ENCODE measurements at regions not wholly inside any gene's neighbourhood (a gene's known extent, or its start where the extent isn't known, plus 50 kb on each side); places are given as distances from the start of the nearest gene placed in this dataset.

- TF ChIP-seq TEAD4 (IDR thresholded peaks at IDR 0.05), result no peak
- no peak for TF ChIP-seq MAX (IDR thresholded peaks at IDR 0.05)
These were observed 59.8 kb upstream of the THBS2 start for GRCh38 chr6:169313347-169314010.

DNA sequence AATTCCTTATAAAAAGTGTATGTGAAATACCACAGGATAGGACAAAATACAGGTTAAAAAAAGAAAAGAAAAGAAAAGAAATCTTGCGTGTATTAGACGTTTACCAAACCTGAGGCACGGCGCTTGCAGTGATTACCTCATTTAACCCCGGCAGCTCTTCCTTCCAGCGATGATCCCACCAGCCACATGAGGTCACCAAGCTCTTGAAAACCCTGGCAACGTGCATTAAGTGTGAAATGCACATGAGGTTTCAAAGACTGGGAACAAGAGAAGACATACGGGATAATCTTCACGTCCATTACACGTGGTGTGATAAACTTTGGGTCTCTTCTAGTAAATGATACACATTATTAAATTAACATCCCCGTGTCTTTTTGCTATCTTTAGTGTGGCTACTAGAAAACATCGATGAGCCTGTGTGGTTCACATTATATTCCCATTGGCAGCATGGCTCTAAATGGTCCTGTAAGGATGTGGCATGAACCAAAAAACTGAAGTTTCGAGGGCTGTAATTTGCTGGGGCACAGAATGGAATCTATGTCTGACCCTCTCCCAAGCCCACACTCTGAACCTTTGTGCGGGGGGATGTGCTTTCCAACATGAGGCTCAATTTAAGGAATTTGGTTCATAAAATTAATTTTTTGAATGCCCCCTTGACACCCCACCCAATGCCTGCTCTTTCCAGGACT is 59.2 kb upstream of the THBS2 start:
- TF ChIP-seq RAD21 (IDR thresholded peaks at IDR 0.05; ENCODE audit: low read depth) (no peak), EGR1 (IDR thresholded peaks at IDR 0.05) (no peak), NFIC (IDR thresholded peaks at IDR 0.05) (no peak), FOXM1 (IDR thresholded peaks at IDR 0.05; ENCODE audit: borderline replicate concordance, low read depth) (no peak)
- TF ChIP-seq, protein P1, sequence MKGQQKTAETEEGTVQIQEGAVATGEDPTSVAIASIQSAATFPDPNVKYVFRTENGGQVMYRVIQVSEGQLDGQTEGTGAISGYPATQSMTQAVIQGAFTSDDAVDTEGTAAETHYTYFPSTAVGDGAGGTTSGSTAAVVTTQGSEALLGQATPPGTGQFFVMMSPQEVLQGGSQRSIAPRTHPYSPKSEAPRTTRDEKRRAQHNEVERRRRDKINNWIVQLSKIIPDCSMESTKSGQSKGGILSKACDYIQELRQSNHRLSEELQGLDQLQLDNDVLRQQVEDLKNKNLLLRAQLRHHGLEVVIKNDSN (IDR thresholded peaks at IDR 0.05), result no peak

GRCh38 chr6:169310983-169311382 is 57.3 kb upstream of the THBS2 start:
- TF ChIP-seq TEAD4 (IDR thresholded peaks at IDR 0.05) (no peak), TAF1 (IDR thresholded peaks at IDR 0.05; ENCODE audit: low read depth) (no peak), ZBTB7A (IDR thresholded peaks at IDR 0.05; ENCODE audit: low read depth) (no peak), MAX (IDR thresholded peaks at IDR 0.05) (no peak), FOXM1 (IDR thresholded peaks at IDR 0.05; ENCODE audit: borderline replicate concordance, low read depth) (no peak), CREB1 (IDR thresholded peaks at IDR 0.05; ENCODE audit: low read depth) (no peak), RAD21 (IDR thresholded peaks at IDR 0.05; ENCODE audit: low read depth) (no peak), YY1 (IDR thresholded peaks at IDR 0.05; ENCODE audit: low read depth) (no peak)
- TF ChIP-seq, protein P2, sequence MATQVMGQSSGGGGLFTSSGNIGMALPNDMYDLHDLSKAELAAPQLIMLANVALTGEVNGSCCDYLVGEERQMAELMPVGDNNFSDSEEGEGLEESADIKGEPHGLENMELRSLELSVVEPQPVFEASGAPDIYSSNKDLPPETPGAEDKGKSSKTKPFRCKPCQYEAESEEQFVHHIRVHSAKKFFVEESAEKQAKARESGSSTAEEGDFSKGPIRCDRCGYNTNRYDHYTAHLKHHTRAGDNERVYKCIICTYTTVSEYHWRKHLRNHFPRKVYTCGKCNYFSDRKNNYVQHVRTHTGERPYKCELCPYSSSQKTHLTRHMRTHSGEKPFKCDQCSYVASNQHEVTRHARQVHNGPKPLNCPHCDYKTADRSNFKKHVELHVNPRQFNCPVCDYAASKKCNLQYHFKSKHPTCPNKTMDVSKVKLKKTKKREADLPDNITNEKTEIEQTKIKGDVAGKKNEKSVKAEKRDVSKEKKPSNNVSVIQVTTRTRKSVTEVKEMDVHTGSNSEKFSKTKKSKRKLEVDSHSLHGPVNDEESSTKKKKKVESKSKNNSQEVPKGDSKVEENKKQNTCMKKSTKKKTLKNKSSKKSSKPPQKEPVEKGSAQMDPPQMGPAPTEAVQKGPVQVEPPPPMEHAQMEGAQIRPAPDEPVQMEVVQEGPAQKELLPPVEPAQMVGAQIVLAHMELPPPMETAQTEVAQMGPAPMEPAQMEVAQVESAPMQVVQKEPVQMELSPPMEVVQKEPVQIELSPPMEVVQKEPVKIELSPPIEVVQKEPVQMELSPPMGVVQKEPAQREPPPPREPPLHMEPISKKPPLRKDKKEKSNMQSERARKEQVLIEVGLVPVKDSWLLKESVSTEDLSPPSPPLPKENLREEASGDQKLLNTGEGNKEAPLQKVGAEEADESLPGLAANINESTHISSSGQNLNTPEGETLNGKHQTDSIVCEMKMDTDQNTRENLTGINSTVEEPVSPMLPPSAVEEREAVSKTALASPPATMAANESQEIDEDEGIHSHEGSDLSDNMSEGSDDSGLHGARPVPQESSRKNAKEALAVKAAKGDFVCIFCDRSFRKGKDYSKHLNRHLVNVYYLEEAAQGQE (IDR thresholded peaks at IDR 0.05; ENCODE audit: low read depth), result no peak
- TF ChIP-seq, protein P1 (IDR thresholded peaks at IDR 0.05), result no peak
